PC-3 (cell line): ENCODE measurements at regions not wholly inside any gene's neighbourhood (a gene's known extent, or its start where the extent isn't known, plus 50 kb on each side); places are given as distances from the start of the nearest gene placed in this dataset.

Experiments used
- ATAC-seq: fragments of 200-7000 bp; cut with Tn5 transposase; 2 replicates; pipeline ENCODE4 v1.9.1; 2020; ENCODE audit warnings: mild to moderate bottlenecking, moderate library complexity
- BruUV-seq: library from RNA; stranded (reverse); fragments of 400-500 nt; replicated peaks from 2 replicates; lab custom pipeline; 2021; lab: Mats Ljungman, UMichigan
- CTCF ChIA-PET: fragments of 300-600 bp; sonication (Branson Sonifier 250); formaldehyde crosslinking; loops from one replicate; lab custom pipeline; 2022; ENCODE audit warnings: antibody characterized with exemption; lab: Charles Lee
- POLR2A ChIA-PET: fragments of 300-600 bp; sonication (Branson Sonifier 250); formaldehyde crosslinking; loops from one replicate; lab custom pipeline; 2022; ENCODE audit warnings: antibody characterized with exemption; ENCODE audit not compliant: unreplicated experiment; lab: Charles Lee
- DNase-seq: peaks from one replicate; pipeline ENCODE4 v3.0.0-alpha.2; 2015
- H2AFZ ChIP-seq: fragments of 300-600 bp; sonication (generic); 2 replicates; pipeline ENCODE4 v1.6.0; 2016; ENCODE audit warnings: antibody characterized with exemption, low read length
- H3F3A ChIP-seq: fragments of 300-600 bp; sonication (generic); one replicate; pipeline ENCODE4 v1.6.0; 2017; ENCODE audit warnings: antibody characterized with exemption, low read length, control low read depth, mild to moderate bottlenecking; ENCODE audit not compliant: unreplicated experiment
- H3K27ac ChIP-seq: fragments of 300-600 bp; sonication (generic); 2 replicates; pipeline ENCODE4 v1.5.1; 2016; ENCODE audit warnings: mild to moderate bottlenecking, low read length
- H3K27me3 ChIP-seq: fragments of 300-600 bp; sonication (generic); 2 replicates; pipeline ENCODE4 v1.6.1; 2016; ENCODE audit warnings: low read length, mixed read lengths
- H3K36me3 ChIP-seq: fragments of 300-600 bp; sonication (generic); 2 replicates; pipeline ENCODE4 v1.6.1; 2016; ENCODE audit warnings: low read depth, mixed run types, low read length, mixed read lengths
- H3K4me1 ChIP-seq: fragments of 300-600 bp; sonication (generic); 2 replicates; pipeline ENCODE4 v1.5.1; 2016; ENCODE audit warnings: low read length; ENCODE audit not compliant: insufficient read depth
- H3K4me2 ChIP-seq: fragments of 300-600 bp; sonication (generic); 2 replicates; pipeline ENCODE4 v1.6.0; 2016; ENCODE audit warnings: low read length
- H3K4me3 ChIP-seq: fragments of 300-600 bp; sonication (generic); 2 replicates; pipeline ENCODE4 v1.5.1; 2016; ENCODE audit warnings: mild to moderate bottlenecking, low read length, mixed read lengths
- H3K79me2 ChIP-seq: fragments of 300-600 bp; sonication (generic); 2 replicates; pipeline ENCODE4 v1.6.1; 2017; ENCODE audit warnings: low read length, mixed read lengths
- H3K9ac ChIP-seq: fragments of 300-600 bp; sonication (generic); 2 replicates; pipeline ENCODE4 v1.6.0; 2016; ENCODE audit warnings: mild to moderate bottlenecking, low read length
- H3K9me2 ChIP-seq: fragments of 300-600 bp; sonication (generic); replicated peaks from 2 replicates; pipeline ENCODE4 v1.6.1; 2016; ENCODE audit warnings: mixed run types, low read length, mixed read lengths
- H3K9me3 ChIP-seq: fragments of 300-600 bp; sonication (generic); 2 replicates; pipeline ENCODE4 v1.6.1; 2016; ENCODE audit warnings: low read length, mixed read lengths
- H4K20me1 ChIP-seq: fragments of 300-600 bp; sonication (generic); 2 replicates; pipeline ENCODE4 v1.6.1; 2016; ENCODE audit warnings: low read length, mixed read lengths
- CTCF ChIP-seq: fragments of 300-600 bp; sonication (generic); conservative IDR thresholded peaks from 2 replicates; pipeline ENCODE4 v1.5.1; 2017; ENCODE audit warnings: antibody characterized with exemption, low read depth, mild to moderate bottlenecking, low read length
- EZH2 ChIP-seq: fragments of 300-600 bp; sonication (generic); IDR thresholded peaks from one replicate; pipeline ENCODE4 v1.6.1; 2017; ENCODE audit warnings: antibody characterized with exemption, mild to moderate bottlenecking, low read length; ENCODE audit not compliant: unreplicated experiment
- EZH2phosphoT487 ChIP-seq: fragments of 300-600 bp; sonication (generic); IDR thresholded peaks from 2 replicates; pipeline ENCODE4 v1.6.1; 2018; ENCODE audit warnings: mild to moderate bottlenecking, antibody characterized with exemption, low read length, borderline replicate concordance
- intact Hi-C: fragments of 100-400 bp; cut with micrococcal nuclease; formaldehyde crosslinking; loops from 2 replicates; pipeline ENCODE4 v1.9.0; 2023

DNA sequence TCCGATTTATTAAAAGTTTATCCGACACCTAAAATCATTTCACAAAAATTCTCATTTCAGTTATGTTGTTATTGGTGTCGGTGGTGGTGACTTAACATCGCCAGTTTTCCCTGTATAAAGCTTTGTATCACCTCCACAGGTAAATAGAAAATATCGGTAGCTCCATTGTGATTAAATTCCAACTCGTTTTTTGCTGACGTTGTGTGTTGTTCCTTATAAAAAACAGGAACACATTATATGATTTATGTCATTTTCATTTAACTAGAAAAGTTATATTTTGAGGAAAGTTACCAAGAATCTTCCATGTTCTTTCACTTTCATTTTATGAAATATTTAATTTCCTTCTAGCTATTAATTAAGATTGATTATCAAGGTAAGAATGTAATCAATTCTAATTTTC lies 635.9 kb downstream of the CDH18 start:
- DNase-seq, result no peak
- H3K79me2 ChIP-seq, result no peaks in the 10 kb centered on the region
- no peaks in the 10 kb centered on the region for H4K20me1 ChIP-seq
- H3K27ac ChIP-seq, result no peak overlapping the region
- no peak overlapping the region for H3K9ac ChIP-seq
- ChIA-PET CTCF (no interaction called here), POLR2A (no interaction called here)
- H3K36me3 ChIP-seq, result no peaks in the 10 kb centered on the region
- ATAC-seq, result no peak
- no TSS peak for BruUV-seq
- H2AFZ ChIP-seq, result no peak overlapping the region
- no peaks in the 10 kb centered on the region for H3K4me1 ChIP-seq
- H3K4me3 ChIP-seq, result no peak overlapping the region
- no peaks in the 10 kb centered on the region for H3K27me3 ChIP-seq
- no peaks in the 10 kb centered on the region for H3K9me3 ChIP-seq
- intact Hi-C loops, result no loop called here
- H3K9me2 ChIP-seq, result no peaks in the 10 kb centered on the region
- TF ChIP-seq EZH2 (no peak), CTCF (no peak), EZH2phosphoT487 (no peak)
- no peaks in the 10 kb centered on the region for H3F3A ChIP-seq
- H3K4me2 ChIP-seq, result no peak overlapping the region

- no peak for DNase-seq
Measured at GRCh38 chr5:19369048-19369447, 619.0 kb downstream of the CDH18 start.

More at GRCh38 chr5:19369048-19369447, 619.0 kb downstream of the CDH18 start:
- intact Hi-C loops, result no loop called here
- H3K9me2 ChIP-seq, result no peaks in the 10 kb centered on the region
- no peak overlapping the region for H2AFZ ChIP-seq
- H3K4me3 ChIP-seq, result no peak overlapping the region
- H3K27me3 ChIP-seq, result no peaks in the 10 kb centered on the region
- no peak overlapping the region for H3K27ac ChIP-seq
- no peak overlapping the region for H3K9ac ChIP-seq
- no peaks in the 10 kb centered on the region for H3K36me3 ChIP-seq
- no peak for ATAC-seq
- H4K20me1 ChIP-seq, result no peaks in the 10 kb centered on the region
- H3F3A ChIP-seq, result no peaks in the 10 kb centered on the region
- POLR2A ChIA-PET, result no interaction called here
- H3K79me2 ChIP-seq, result no peaks in the 10 kb centered on the region
- CTCF ChIA-PET, result no interaction called here
- TF ChIP-seq EZH2 (no peak), CTCF (no peak), EZH2phosphoT487 (no peak)
- H3K4me1 ChIP-seq, result peaks cover 13% of the 10 kb centered on the region
- no peak overlapping the region for H3K4me2 ChIP-seq
- no peaks in the 10 kb centered on the region for H3K9me3 ChIP-seq
- no TSS peak for BruUV-seq
